Gastrocnemius medialis (tissue), 4 donors: ENCODE measurements at regions not wholly inside any gene's neighbourhood (a gene's known extent, or its start where the extent isn't known, plus 50 kb on each side); places are given as distances from the start of the nearest gene placed in this dataset.

Experiments used
- ATAC-seq, 2 donors: fragments of 150-250 bp; one replicate each; pipeline ENCODE4 v1.9.1; 2016
- DNase-seq, 2 donors: peaks; one replicate each; pipeline ENCODE4 v3.0.0-alpha.2; 2019
- H3K27ac ChIP-seq, 4 donors: fragments of 200-600 bp; sonication (generic); 1 replicate in 1 of 4; 2 replicates in 3 of 4; pipeline ENCODE4 v1.5.1; 2016 to 2018; ENCODE audit warnings: mild to moderate bottlenecking in 2 of 4, moderate library complexity in 1 of 4
- H3K27me3 ChIP-seq, 3 donors: fragments of 200-600 bp; sonication (generic) in 2 of 3; 1 replicate in 1 of 3; 2 replicates in 2 of 3; pipeline versions ENCODE4 v1.5.1 to v1.6.0; 2016 to 2019; ENCODE audit warnings: mild to moderate bottlenecking in 1 of 3, moderate library complexity in 1 of 3
- H3K36me3 ChIP-seq, 2 donors: fragments of 200-600 bp; sonication (generic) in 1 of 2; one replicate each; pipeline ENCODE4 v1.5.1; 2017 to 2018
- H3K4me1 ChIP-seq, 2 donors: fragments of 200-600 bp; sonication (generic) in 1 of 2; one replicate each; pipeline ENCODE4 v1.5.1; 2016 to 2017; ENCODE audit warnings: mild to moderate bottlenecking in 2 of 2
- H3K4me3 ChIP-seq, 4 donors: fragments of 200-600 bp; sonication (generic) in 3 of 4; 1 replicate in 1 of 4; 2 replicates in 3 of 4; pipeline ENCODE4 v1.5.1; 2016 to 2019; ENCODE audit warnings: mild to moderate bottlenecking in 2 of 4
- H3K9me3 ChIP-seq, 3 donors: fragments of 200-600 bp; sonication (generic) in 2 of 3; 1 replicate in 1 of 3; 2 replicates in 2 of 3; pipeline ENCODE4 v1.5.1; 2016 to 2019
- CTCF ChIP-seq, 5 experiments: fragments of 450-650 bp in 3 of 5; fragments of 200-600 bp in 2 of 5; sonication (generic) in 2 of 5; IDR thresholded peaks in 4 of 5; conservative IDR thresholded peaks in 1 of 5; 1 replicate in 4 of 5; 2 replicates in 1 of 5; pipeline ENCODE4 v1.5.1; 2016 to 2019; ENCODE audit warnings: antibody characterized with exemption in 5 of 5, mild to moderate bottlenecking in 3 of 5, moderate library complexity in 3 of 5
- POLR2A ChIP-seq, 2 donors: fragments of 450-650 bp; IDR thresholded peaks; one replicate each; pipeline ENCODE4 v1.6.1; 2017; ENCODE audit warnings: antibody characterized with exemption in 2 of 2, mild to moderate bottlenecking in 2 of 2, moderate library complexity in 2 of 2
- in situ Hi-C, 4 donors: fragments of 200-750 bp; cut with MboI; loops; one replicate each; pipeline versions ENCODE4 v1.15.0 to v1.8.0; 2017; ENCODE audit warnings: low sequenced_read_pairs in 4 of 4
- intact Hi-C: fragments of 100-400 bp; cut with DNase I; formaldehyde crosslinking; loops from one replicate; pipeline ENCODE4 v1.15.1; 2023; ENCODE audit warnings: low total_unique reads

DNA sequence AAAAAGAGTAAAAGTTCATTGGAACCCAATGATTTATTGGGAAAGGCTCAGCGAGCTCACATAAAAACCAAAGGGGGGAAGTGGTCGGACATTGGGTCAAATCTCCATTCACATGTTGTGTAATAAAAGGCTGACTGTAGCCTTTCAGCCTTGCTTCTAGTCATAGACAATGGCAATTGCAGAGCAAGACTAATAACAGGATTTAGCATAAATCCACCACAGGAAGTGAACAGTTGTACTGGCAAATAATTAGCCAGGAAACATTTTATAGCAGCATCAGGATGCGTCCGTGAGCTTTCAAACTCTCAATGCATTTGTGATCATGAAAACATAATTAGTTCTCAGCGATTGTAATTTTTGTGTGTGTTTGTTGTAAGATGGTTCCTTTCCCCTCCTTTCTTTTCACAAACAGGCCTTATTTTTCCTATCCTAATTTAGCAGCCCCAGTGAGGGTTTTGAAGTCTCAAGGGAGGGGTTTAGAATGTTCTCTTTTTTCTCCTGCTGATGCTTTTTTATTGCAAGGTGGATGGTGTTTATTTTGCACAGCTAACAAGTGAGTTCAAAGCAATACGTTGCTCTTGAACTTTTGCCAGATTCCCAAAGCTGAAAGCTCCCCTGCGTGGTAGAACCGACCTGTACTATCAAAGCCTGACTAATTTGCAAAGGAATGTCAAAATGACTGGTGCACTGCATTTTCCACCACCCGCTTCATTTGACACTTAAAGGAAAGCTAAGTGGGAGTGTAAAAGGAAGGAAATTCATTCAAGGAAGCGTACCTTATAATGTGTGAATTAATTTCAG, 105.6 kb downstream of the SPRY2 start:
- ATAC-seq (no peak), DNase-seq (no peak)
- no peaks in the 10 kb centered on the region for H3K36me3 ChIP-seq
- peaks cover 0 to 7% of the 10 kb centered on the region in 2 donors for H3K4me1 ChIP-seq
- H3K27me3 ChIP-seq = no peaks in the 10 kb centered on the region
- TF ChIP-seq POLR2A (IDR thresholded peaks at IDR 0.05) = no peak
- no peak for TF ChIP-seq CTCF (IDR thresholded peaks at IDR 0.05 in 4 of 5, conservative IDR thresholded peaks at IDR 0.05 in 1 of 5)
- H3K27ac ChIP-seq = peak overlapping the region in 3 of 4 donors; percentile 2 to 27 (median 11)
- H3K9me3 ChIP-seq = no peaks in the 10 kb centered on the region
- peak overlapping the region in 3 of 4 donors; percentile 1 to 37 (median 6) for H3K4me3 ChIP-seq
- in situ Hi-C loops (no loop called here), intact Hi-C loops (no loop called here)

DNA sequence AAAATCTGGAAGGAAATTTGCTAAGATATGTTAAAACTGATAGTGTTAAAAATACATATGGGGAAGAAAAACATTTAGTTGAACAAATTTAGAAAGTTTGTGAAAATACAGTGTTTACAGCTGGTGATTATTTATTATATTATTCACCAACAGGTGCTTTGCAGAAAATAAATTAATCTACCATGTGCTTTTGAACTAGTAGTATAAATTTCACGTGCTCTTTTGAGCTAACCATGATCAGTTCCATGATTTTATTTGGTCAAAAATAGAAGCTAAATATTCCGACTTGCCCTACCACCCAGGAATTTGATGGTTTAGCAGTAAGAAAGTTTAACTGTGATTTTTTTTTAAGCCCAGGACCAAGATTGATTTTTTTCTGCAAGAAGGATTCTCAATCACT, 113.3 kb downstream of the SPRY2 start:
- Histone ChIP-seq H3K4me3 (no peak overlapping the region), H3K36me3 (no peaks in the 10 kb centered on the region), H3K9me3 (no peaks in the 10 kb centered on the region), H3K27ac (no peak overlapping the region), H3K27me3 (no peaks in the 10 kb centered on the region), H3K4me1 (no peaks in the 10 kb centered on the region)
- in situ Hi-C loops = no loop called here
- no peak for ATAC-seq
- intact Hi-C loops = no loop called here
- no peak for DNase-seq
- TF ChIP-seq CTCF (IDR thresholded peaks at IDR 0.05 in 4 of 5, conservative IDR thresholded peaks at IDR 0.05 in 1 of 5) (no peak), POLR2A (IDR thresholded peaks at IDR 0.05) (no peak)

DNA sequence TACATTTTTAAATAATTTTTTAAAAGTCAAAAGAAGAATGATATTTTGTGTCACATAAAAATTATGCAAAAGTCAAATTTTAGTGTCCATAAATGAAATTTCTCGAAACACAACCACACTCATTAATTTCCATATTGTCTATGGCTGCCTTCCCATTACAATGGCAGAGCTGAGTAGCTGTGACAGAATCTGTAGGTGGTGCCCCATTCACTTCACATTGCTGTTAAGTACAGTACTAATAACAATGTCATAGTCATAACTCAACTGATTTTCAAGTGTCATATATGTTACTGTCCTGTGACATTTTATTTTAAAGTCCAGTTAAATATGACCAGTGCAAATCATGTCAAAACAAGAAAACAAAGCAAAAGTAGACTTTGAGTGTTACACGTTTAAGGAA, 114.3 kb downstream of the SPRY2 start:
- Histone ChIP-seq H3K27me3 (no peaks in the 10 kb centered on the region), H3K4me3 (no peak overlapping the region), H3K27ac (no peak overlapping the region), H3K9me3 (no peaks in the 10 kb centered on the region), H3K4me1 (no peaks in the 10 kb centered on the region), H3K36me3 (no peaks in the 10 kb centered on the region)
- no peak for ATAC-seq
- intact Hi-C loops = no loop called here
- no peak for DNase-seq
- in situ Hi-C loops = no loop called here
- no peak for TF ChIP-seq POLR2A (IDR thresholded peaks at IDR 0.05)
- TF ChIP-seq CTCF (IDR thresholded peaks at IDR 0.05 in 4 of 5, conservative IDR thresholded peaks at IDR 0.05 in 1 of 5) = no peak

DNA sequence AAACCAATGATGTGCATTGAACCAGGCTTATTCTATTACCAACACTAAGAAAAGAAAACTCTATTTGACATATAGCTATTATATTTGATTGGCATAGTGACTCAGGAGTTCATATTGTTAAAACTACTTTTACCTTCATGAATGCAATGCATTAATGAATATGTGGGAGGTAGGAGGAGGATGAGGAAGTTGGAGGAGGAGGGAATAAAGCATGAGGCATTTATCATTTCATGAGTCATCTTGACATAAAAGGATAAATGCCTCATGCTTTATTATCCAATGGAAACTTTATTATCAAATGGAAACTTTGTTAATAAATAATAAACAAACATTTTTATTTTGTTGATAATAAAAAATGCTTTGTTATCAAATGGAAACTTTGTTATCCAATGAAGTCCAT, 116.5 kb downstream of the SPRY2 start:
- Histone ChIP-seq H3K4me3 (no peak overlapping the region), H3K9me3 (no peaks in the 10 kb centered on the region), H3K4me1 (no peaks in the 10 kb centered on the region), H3K36me3 (no peaks in the 10 kb centered on the region), H3K27me3 (no peaks in the 10 kb centered on the region), H3K27ac (no peak overlapping the region)
- DNase-seq = no peak
- TF ChIP-seq CTCF (IDR thresholded peaks at IDR 0.05 in 4 of 5, conservative IDR thresholded peaks at IDR 0.05 in 1 of 5) (no peak), POLR2A (IDR thresholded peaks at IDR 0.05) (no peak)
- intact Hi-C loops = no loop called here
- no peak for ATAC-seq
- in situ Hi-C loops = no loop called here
